NCI-H524 (cell line): ENCODE measurements at regions not wholly inside any gene's neighbourhood (a gene's known extent, or its start where the extent isn't known, plus 50 kb on each side); places are given as distances from the start of the nearest gene placed in this dataset.

Source experiments
- DNase-seq, 2 experiments: peaks; one replicate each; lab custom pipeline; 2025; lab: John Stamatoyannopoulos, UW

- no peak for DNase-seq
Measured at GRCh38 chr21:38741092-38741949, 64.4 kb upstream of the ETS2 start.

- DNase-seq: no peak
Measured at GRCh38 chr21:38741950-38742256, 63.8 kb upstream of the ETS2 start.

- DNase-seq: no peak
Measured at GRCh38 chr21:38742580-38743260, 63.0 kb upstream of the ETS2 start.

- no peak for DNase-seq
Measured at GRCh38 chr21:38743772-38744529, 61.8 kb upstream of the ETS2 start.

- no peak for DNase-seq
Measured at GRCh38 chr21:38744861-38745260, 60.9 kb upstream of the ETS2 start.

GRCh38 chr21:38747810-38748209, 57.9 kb upstream of the ETS2 start:
- no peak for DNase-seq

GRCh38 chr21:38751379-38752050, 54.2 kb upstream of the ETS2 start:
- no peak for DNase-seq

GRCh38 chr21:38752051-38752505, 53.7 kb upstream of the ETS2 start:
- DNase-seq: no peak

GRCh38 chr21:38753114-38753513, 52.6 kb upstream of the ETS2 start:
- peak in 1 of 2 experiments; percentile 8 for DNase-seq

- no peak for DNase-seq
Measured at GRCh38 chr21:38753557-38753971, 52.2 kb upstream of the ETS2 start.
